ENCODE measurements at regions not wholly inside any gene's neighbourhood (a gene's known extent, or its start where the extent isn't known, plus 50 kb on each side); places are given as distances from the start of the nearest gene placed in this dataset.

DNA sequence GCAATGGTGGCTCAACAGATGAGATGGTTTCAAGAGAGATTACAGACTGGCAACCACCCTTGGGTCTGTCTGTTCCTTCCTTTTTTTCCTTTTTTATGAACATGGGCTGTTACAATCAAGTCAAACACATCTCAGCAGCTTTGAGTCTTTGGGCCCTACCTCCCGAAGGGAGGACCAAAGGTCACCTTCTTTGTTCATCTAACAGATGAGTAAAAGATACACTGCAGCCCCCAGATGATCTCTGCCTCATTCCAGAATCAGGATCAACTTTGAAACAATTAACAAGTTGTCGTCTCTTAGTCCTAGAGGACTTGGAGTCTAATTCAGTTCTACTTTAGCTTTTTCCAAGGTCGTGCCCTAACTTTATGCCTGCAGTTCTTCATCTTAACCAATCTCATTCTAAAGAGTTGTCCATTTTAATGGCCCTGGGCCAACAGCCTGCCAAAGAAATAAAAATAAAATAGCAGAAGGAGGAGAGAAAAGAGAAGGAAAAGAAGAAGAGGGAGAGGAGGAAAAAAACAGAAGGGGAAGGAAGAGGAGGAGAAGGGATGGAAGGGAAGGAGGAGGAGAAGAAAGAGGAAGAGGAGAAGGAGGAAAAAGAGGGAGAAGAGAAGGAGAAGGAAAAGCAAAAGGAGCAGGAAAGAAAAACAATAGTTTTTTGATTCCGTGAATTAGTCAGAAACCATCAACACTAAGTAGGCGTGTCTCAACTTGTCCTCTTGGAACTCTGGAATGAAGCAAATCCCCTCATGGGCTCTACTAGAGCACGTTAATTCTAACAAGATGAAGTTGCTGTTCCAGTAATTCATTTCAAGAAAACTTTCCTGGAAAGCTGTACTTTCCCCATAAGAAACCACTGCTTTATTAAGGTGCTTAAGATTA lies 281.2 kb downstream of the FOXO1 start:
- DNase-seq, result no peak
- no peaks in the 10 kb centered on the region for H3K36me3 ChIP-seq
- intact Hi-C loops (cut with DNase I; ENCODE audit: low total_unique reads), result no loop called here
- WGBS, 5 donors, result 88 to 92% (median 91%) methylated on average over 6 of the region's 6 CpGs
- no peaks in the 10 kb centered on the region for H3K27me3 ChIP-seq (replicated peaks in 1 of 7)
- H3K9me3 ChIP-seq, result no peaks in the 10 kb centered on the region
- H3K4me1 ChIP-seq, result peaks cover 0 to 36% (median 19%) of the 10 kb centered on the region in 6 donors
- TF ChIP-seq, protein P1, sequence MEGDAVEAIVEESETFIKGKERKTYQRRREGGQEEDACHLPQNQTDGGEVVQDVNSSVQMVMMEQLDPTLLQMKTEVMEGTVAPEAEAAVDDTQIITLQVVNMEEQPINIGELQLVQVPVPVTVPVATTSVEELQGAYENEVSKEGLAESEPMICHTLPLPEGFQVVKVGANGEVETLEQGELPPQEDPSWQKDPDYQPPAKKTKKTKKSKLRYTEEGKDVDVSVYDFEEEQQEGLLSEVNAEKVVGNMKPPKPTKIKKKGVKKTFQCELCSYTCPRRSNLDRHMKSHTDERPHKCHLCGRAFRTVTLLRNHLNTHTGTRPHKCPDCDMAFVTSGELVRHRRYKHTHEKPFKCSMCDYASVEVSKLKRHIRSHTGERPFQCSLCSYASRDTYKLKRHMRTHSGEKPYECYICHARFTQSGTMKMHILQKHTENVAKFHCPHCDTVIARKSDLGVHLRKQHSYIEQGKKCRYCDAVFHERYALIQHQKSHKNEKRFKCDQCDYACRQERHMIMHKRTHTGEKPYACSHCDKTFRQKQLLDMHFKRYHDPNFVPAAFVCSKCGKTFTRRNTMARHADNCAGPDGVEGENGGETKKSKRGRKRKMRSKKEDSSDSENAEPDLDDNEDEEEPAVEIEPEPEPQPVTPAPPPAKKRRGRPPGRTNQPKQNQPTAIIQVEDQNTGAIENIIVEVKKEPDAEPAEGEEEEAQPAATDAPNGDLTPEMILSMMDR (IDR thresholded peaks at IDR 0.05 in 8 of 11, conservative IDR thresholded peaks at IDR 0.05 in 3 of 11), result no peak
- TF ChIP-seq POLR2AphosphoS5 (IDR thresholded peaks at IDR 0.05), result no peak
- TF ChIP-seq POLR2A (IDR thresholded peaks at IDR 0.05), result no peak
- H3K27ac ChIP-seq, result no peak overlapping the region
- no peak overlapping the region for H3K4me3 ChIP-seq

DNA sequence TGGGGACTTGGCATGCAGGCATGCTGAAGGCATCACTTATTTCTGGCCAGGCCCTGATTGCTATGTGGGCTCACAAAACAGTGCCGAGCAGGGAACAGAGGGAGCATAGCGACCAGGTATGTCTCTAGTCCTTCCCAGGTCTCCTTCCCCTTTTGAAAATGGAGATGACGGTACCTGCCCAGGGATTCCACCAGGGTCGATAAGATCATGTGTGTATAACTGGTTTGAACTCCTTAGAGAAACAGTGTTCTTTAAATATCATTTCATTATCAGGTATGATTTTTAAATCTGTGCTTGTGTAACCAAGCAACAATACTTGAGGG lies 280.6 kb downstream of the FOXO1 start:
- intact Hi-C loops (cut with DNase I; ENCODE audit: low total_unique reads), result no loop called here
- Histone ChIP-seq H3K9me3 (no peaks in the 10 kb centered on the region), H3K4me1 (peaks cover 0 to 41% (median 19%) of the 10 kb centered on the region in 6 donors), H3K27me3 (replicated peaks in 1 of 7) (no peaks in the 10 kb centered on the region), H3K36me3 (no peaks in the 10 kb centered on the region), H3K4me3 (no peak overlapping the region), H3K27ac (no peak overlapping the region)
- DNase-seq, result no peak
- no peak for TF ChIP-seq POLR2A (IDR thresholded peaks at IDR 0.05)
- no peak for TF ChIP-seq POLR2AphosphoS5 (IDR thresholded peaks at IDR 0.05)
- TF ChIP-seq, protein P1 (IDR thresholded peaks at IDR 0.05 in 8 of 11, conservative IDR thresholded peaks at IDR 0.05 in 3 of 11), result no peak
- 86 to 97% (median 93%) methylated on average over 4 of the region's 4 CpGs for WGBS, 5 donors

DNA sequence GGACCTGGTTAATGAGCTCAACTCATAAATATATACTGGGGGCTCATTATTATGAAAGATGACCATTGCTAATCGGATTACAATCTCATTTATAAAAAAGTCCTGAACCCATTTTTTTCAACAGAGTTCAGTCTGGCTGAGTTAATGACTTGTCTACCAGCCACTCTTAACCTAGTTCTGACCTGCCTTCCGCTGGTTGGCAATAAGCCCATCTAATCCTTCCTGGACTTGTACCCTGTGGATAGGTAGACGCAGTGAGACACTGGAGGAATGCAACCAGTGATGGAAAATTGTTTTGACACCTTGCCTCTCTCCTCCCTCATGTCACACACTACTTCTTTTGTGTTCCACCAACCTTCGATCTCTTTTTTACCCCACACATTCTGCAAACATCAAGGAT lies 279.9 kb downstream of the FOXO1 start:
- Histone ChIP-seq H3K36me3 (no peaks in the 10 kb centered on the region), H3K4me3 (no peak overlapping the region), H3K27me3 (replicated peaks in 1 of 7) (no peaks in the 10 kb centered on the region), H3K9me3 (no peaks in the 10 kb centered on the region), H3K4me1 (peaks cover 0 to 41% (median 19%) of the 10 kb centered on the region in 6 donors), H3K27ac (no peak overlapping the region)
- no peak for DNase-seq
- intact Hi-C loops (cut with DNase I; ENCODE audit: low total_unique reads), result no loop called here
- 83 to 95% (median 84%) methylated on average over 4 of the region's 4 CpGs for whole genome bisulfite sequencing, 5 donors
- TF ChIP-seq POLR2A (IDR thresholded peaks at IDR 0.05) (no peak), POLR2AphosphoS5 (IDR thresholded peaks at IDR 0.05) (no peak)
- TF ChIP-seq, protein P1 (IDR thresholded peaks at IDR 0.05 in 8 of 11, conservative IDR thresholded peaks at IDR 0.05 in 3 of 11), result no peak

DNA sequence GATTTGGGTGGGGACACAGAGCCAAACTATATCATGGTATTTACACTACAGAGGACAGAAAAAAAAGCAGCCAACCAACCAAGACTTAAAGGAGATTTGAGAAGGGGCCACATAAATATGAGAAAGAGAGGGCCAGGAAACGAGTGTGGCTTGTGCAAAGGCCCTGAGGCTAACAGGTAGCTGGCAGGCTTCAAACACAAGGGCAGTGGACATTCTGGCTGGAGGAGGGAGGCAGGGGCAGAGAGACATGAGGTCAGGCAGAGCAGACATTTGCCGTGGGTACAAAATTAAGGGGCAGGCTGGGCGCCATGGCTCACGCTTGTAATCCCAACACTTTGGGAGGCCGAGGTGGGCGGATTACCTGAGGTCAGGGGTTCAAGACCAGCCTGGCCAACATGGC lies 278.7 kb downstream of the FOXO1 start:
- 92 to 96% (median 93%) methylated on average over 5 to 6 of the region's 6 CpGs for WGBS, 5 donors
- intact Hi-C loops (cut with DNase I; ENCODE audit: low total_unique reads), result no loop called here
- no peaks in the 10 kb centered on the region for H3K27me3 ChIP-seq (replicated peaks in 1 of 7)
- H3K36me3 ChIP-seq, result no peaks in the 10 kb centered on the region
- H3K9me3 ChIP-seq, result no peaks in the 10 kb centered on the region
- peaks cover 0 to 41% (median 19%) of the 10 kb centered on the region in 6 donors for H3K4me1 ChIP-seq
- DNase-seq, result no peak
- peak overlapping the region in 4 of 8 donors; percentile 85 to 92 (median 87) for H3K27ac ChIP-seq
- no peak overlapping the region for H3K4me3 ChIP-seq
- TF ChIP-seq, protein P1 (IDR thresholded peaks at IDR 0.05 in 8 of 11, conservative IDR thresholded peaks at IDR 0.05 in 3 of 11), result no peak
- TF ChIP-seq POLR2AphosphoS5 (IDR thresholded peaks at IDR 0.05) (no peak), POLR2A (IDR thresholded peaks at IDR 0.05) (no peak)
